ENCODE measurements at regions not wholly inside any gene's neighbourhood (a gene's known extent, or its start where the extent isn't known, plus 50 kb on each side); places are given as distances from the start of the nearest gene placed in this dataset.

DNA sequence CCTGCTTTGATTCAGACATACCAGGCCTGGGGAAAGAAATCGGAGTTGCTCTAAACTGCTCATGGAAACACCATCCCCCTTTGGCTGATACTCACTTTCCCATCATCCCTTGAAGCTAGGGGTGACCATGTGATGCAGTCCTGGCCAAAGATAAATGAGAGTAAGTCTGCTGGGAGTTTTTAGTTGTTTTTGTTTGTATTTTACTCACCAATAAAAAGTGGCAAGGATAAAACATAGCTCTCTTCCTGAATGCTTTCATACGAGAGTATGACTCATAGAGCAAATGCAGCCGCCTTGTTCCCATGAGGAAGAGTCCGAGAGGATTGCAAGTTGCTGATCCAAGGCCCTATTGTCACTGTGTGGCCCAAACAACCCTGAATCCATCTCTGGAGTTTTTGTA lies 126.4 kb upstream of the TMEM132C start:
- TF ChIP-seq, protein P1, sequence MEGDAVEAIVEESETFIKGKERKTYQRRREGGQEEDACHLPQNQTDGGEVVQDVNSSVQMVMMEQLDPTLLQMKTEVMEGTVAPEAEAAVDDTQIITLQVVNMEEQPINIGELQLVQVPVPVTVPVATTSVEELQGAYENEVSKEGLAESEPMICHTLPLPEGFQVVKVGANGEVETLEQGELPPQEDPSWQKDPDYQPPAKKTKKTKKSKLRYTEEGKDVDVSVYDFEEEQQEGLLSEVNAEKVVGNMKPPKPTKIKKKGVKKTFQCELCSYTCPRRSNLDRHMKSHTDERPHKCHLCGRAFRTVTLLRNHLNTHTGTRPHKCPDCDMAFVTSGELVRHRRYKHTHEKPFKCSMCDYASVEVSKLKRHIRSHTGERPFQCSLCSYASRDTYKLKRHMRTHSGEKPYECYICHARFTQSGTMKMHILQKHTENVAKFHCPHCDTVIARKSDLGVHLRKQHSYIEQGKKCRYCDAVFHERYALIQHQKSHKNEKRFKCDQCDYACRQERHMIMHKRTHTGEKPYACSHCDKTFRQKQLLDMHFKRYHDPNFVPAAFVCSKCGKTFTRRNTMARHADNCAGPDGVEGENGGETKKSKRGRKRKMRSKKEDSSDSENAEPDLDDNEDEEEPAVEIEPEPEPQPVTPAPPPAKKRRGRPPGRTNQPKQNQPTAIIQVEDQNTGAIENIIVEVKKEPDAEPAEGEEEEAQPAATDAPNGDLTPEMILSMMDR (IDR thresholded peaks at IDR 0.05) = no peak
- TF ChIP-seq ZFX (IDR thresholded peaks at IDR 0.05; ENCODE audit: borderline replicate concordance) = no peak
